ENCODE measurements at regions not wholly inside any gene's neighbourhood (a gene's known extent, or its start where the extent isn't known, plus 50 kb on each side); places are given as distances from the start of the nearest gene placed in this dataset.

- in situ Hi-C loops (cut with MboI; ENCODE audit: low sequenced_read_pairs): no loop called here
Measured at GRCh38 chr13:100817928-100818327, 143.3 kb upstream of the TMTC4 start.

- in situ Hi-C loops (cut with MboI; ENCODE audit: low sequenced_read_pairs): no loop called here
Measured at GRCh38 chr13:100815476-100816046, 141.0 kb upstream of the TMTC4 start.

- in situ Hi-C loops (cut with MboI; ENCODE audit: low sequenced_read_pairs): no loop called here
Measured at GRCh38 chr13:100812982-100813584, 138.5 kb upstream of the TMTC4 start.

GRCh38 chr13:100811928-100812327, 137.3 kb upstream of the TMTC4 start:
- in situ Hi-C loops (cut with MboI; ENCODE audit: low sequenced_read_pairs): no loop called here

- in situ Hi-C loops (cut with MboI; ENCODE audit: low sequenced_read_pairs): no loop called here
Measured at GRCh38 chr13:100811024-100811865, 136.7 kb upstream of the TMTC4 start.

- in situ Hi-C loops (cut with MboI; ENCODE audit: low sequenced_read_pairs): no loop called here
Measured at GRCh38 chr13:100810481-100810880, 135.9 kb upstream of the TMTC4 start.

GRCh38 chr13:100809856-100810255, 135.3 kb upstream of the TMTC4 start:
- in situ Hi-C loops (cut with MboI; ENCODE audit: low sequenced_read_pairs): no loop called here

- in situ Hi-C loops (cut with MboI; ENCODE audit: low sequenced_read_pairs): no loop called here
Measured at GRCh38 chr13:100809129-100809390, 134.5 kb upstream of the TMTC4 start.

GRCh38 chr13:100808330-100809128, 133.9 kb upstream of the TMTC4 start:
- in situ Hi-C loops (cut with MboI; ENCODE audit: low sequenced_read_pairs): no loop called here

- in situ Hi-C loops (cut with MboI; ENCODE audit: low sequenced_read_pairs): no loop called here
Measured at GRCh38 chr13:100803091-100803490, 128.5 kb upstream of the TMTC4 start.

GRCh38 chr13:100800283-100800875, 125.8 kb upstream of the TMTC4 start:
- in situ Hi-C loops (cut with MboI; ENCODE audit: low sequenced_read_pairs): no loop called here

- in situ Hi-C loops (cut with MboI; ENCODE audit: low sequenced_read_pairs): no loop called here
Measured at GRCh38 chr13:100798739-100799361, 124.3 kb upstream of the TMTC4 start.

GRCh38 chr13:100797921-100798320, 123.3 kb upstream of the TMTC4 start:
- in situ Hi-C loops (cut with MboI; ENCODE audit: low sequenced_read_pairs): no loop called here

GRCh38 chr13:100796463-100796862, 121.9 kb upstream of the TMTC4 start:
- in situ Hi-C loops (cut with MboI; ENCODE audit: low sequenced_read_pairs): no loop called here

GRCh38 chr13:100794575-100794974, 120.0 kb upstream of the TMTC4 start:
- in situ Hi-C loops (cut with MboI; ENCODE audit: low sequenced_read_pairs): no loop called here

- in situ Hi-C loops (cut with MboI; ENCODE audit: low sequenced_read_pairs): no loop called here
Measured at GRCh38 chr13:100790405-100790804, 115.8 kb upstream of the TMTC4 start.

GRCh38 chr13:100789968-100790367, 115.4 kb upstream of the TMTC4 start:
- in situ Hi-C loops (cut with MboI; ENCODE audit: low sequenced_read_pairs): no loop called here

GRCh38 chr13:100789481-100789880, 114.9 kb upstream of the TMTC4 start:
- in situ Hi-C loops (cut with MboI; ENCODE audit: low sequenced_read_pairs): no loop called here

- in situ Hi-C loops (cut with MboI; ENCODE audit: low sequenced_read_pairs): no loop called here
Measured at GRCh38 chr13:100789025-100789424, 114.4 kb upstream of the TMTC4 start.

GRCh38 chr13:100788540-100788939, 113.9 kb upstream of the TMTC4 start:
- in situ Hi-C loops (cut with MboI; ENCODE audit: low sequenced_read_pairs): no loop called here

GRCh38 chr13:100787899-100788298, 113.3 kb upstream of the TMTC4 start:
- in situ Hi-C loops (cut with MboI; ENCODE audit: low sequenced_read_pairs): no loop called here
